ENCODE measurements at regions not wholly inside any gene's neighbourhood (a gene's known extent, or its start where the extent isn't known, plus 50 kb on each side); places are given as distances from the start of the nearest gene placed in this dataset.
"Not testable (repeated sequence)": the region's sequence is repeated elsewhere in the genome, so short reads cannot be mapped to it uniquely, and the experiment has no call there.

DNA sequence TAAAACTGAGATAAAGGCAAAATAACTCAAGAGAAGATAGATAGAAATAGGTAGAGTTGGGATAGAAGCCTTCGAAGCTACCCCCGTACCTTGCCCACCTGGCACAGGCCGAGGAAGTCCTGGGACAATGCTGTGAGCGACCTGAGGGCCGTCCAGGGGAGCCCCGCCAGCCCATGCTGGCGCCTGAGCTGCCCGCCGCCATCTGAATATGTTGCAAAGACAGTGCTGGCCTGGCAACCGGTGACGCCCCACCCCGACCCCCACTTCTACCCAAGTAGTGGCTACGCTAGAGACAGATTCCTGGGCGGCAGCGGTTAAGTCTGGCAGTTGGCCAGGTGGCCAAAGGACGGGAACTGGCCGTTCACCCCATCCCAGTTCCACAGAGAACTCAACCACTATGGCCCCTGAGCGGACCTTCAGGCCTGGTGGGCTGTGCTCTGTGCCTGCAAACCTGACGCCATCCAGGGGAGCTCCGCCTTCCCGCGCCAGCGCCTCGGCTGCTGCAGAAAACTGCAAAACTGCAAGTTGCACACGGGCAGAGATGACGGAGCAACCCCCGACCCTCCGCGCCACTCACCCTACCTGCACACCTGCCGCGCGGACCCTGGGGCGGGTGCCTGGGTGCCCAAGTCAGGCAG, 866.2 kb downstream of the SPATA31A1 start:
- H4K12ac ChIP-seq (ENCODE audit: low read depth, low read length); H3K36me3 ChIP-seq (ENCODE audit: control insufficient read depth in 1 of 2, insufficient read depth in 2 of 2, low read length in 2 of 2); H3K9me3 ChIP-seq (ENCODE audit: insufficient read depth, low read depth, low read length); H4K91ac ChIP-seq (ENCODE audit: low read depth, low read length); H3K4ac ChIP-seq (ENCODE audit: low read depth, low read length); H3K79me1 ChIP-seq (ENCODE audit: low read length); H3K79me2 ChIP-seq (ENCODE audit: control insufficient read depth, insufficient read depth, low read length, poor library complexity); H2BK12ac ChIP-seq (ENCODE audit: low read length); H3K27ac ChIP-seq (ENCODE audit: low read depth, low read length); H2AK5ac ChIP-seq (ENCODE audit: low read length); H3K27me3 ChIP-seq (ENCODE audit: insufficient read depth, low read length); H2BK5ac ChIP-seq (ENCODE audit: low read depth, low read length, poor library complexity); H2AFZ ChIP-seq (ENCODE audit: insufficient read depth, low read length, poor library complexity); H3K4me2 ChIP-seq (ENCODE audit: low read length); DNase-seq; H3K9ac ChIP-seq (ENCODE audit: low read length); H3K23ac ChIP-seq (ENCODE audit: low read length); H3K4me1 ChIP-seq (ENCODE audit: control insufficient read depth in 1 of 2, insufficient read depth in 2 of 2, low read length in 2 of 2); H4K8ac ChIP-seq (ENCODE audit: low read depth, low read length); H3K14ac ChIP-seq (ENCODE audit: low read length); H2BK120ac ChIP-seq (ENCODE audit: insufficient read depth, low read length, poor library complexity); H3K4me3 ChIP-seq (ENCODE audit: low read depth, low read length); H3K18ac ChIP-seq (ENCODE audit: low read length): not testable (repeated sequence)
- WGBS (ENCODE audit: extremely low coverage, insufficient coverage, insufficient read length): no CpG with 5 or more reads among the region's 33 CpGs

DNA sequence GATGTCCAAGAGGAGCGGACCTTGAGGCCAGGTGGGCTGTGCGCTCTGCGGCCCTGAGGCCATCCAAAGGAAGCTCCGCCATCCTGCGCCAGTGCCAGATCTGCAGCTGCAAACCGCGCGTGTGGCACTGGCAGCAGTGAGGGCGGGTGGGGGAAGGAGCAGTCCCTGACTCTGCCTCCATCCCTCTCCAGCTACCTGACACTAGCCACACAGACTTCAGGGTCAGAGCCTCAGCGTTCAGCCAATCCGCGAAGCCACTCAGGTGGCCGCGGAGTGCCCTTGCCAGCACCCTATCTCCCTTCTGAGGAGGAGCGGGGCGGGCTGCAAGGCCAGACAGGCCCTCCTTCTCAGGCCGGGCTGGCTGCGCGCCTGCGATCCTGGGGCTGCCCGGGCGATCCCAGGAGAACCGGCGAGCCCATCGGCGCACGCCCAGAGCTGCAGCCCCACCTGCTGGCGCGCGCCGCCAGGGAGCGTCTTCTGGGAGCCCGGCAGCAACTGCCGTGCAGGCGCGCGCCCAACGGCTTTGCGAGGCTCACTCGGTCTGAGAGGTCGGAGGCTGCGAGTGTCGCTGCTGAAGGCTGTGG, 867.2 kb downstream of the SPATA31A1 start:
- H4K12ac ChIP-seq (ENCODE audit: low read depth, low read length); H3K9me3 ChIP-seq (ENCODE audit: insufficient read depth, low read depth, low read length); H3K79me2 ChIP-seq (ENCODE audit: control insufficient read depth, insufficient read depth, low read length, poor library complexity); H2AFZ ChIP-seq (ENCODE audit: insufficient read depth, low read length, poor library complexity); H4K8ac ChIP-seq (ENCODE audit: low read depth, low read length); H3K27me3 ChIP-seq (ENCODE audit: insufficient read depth, low read length); H2BK5ac ChIP-seq (ENCODE audit: low read depth, low read length, poor library complexity); H3K4me3 ChIP-seq (ENCODE audit: low read depth, low read length); H3K36me3 ChIP-seq (ENCODE audit: control insufficient read depth in 1 of 2, insufficient read depth in 2 of 2, low read length in 2 of 2); H2BK120ac ChIP-seq (ENCODE audit: insufficient read depth, low read length, poor library complexity); H3K14ac ChIP-seq (ENCODE audit: low read length); H3K79me1 ChIP-seq (ENCODE audit: low read length); H3K9ac ChIP-seq (ENCODE audit: low read length); H3K4me2 ChIP-seq (ENCODE audit: low read length); H3K4ac ChIP-seq (ENCODE audit: low read depth, low read length); H4K91ac ChIP-seq (ENCODE audit: low read depth, low read length); H3K4me1 ChIP-seq (ENCODE audit: control insufficient read depth in 1 of 2, insufficient read depth in 2 of 2, low read length in 2 of 2); H3K27ac ChIP-seq (ENCODE audit: low read depth, low read length); H3K23ac ChIP-seq (ENCODE audit: low read length); H2AK5ac ChIP-seq (ENCODE audit: low read length); H2BK12ac ChIP-seq (ENCODE audit: low read length); H3K18ac ChIP-seq (ENCODE audit: low read length): not testable (repeated sequence)
- WGBS (ENCODE audit: extremely low coverage, insufficient coverage, insufficient read length): no CpG with 5 or more reads among the region's 43 CpGs
- DNase-seq: peak in 1 of 2 donors; percentile 0

DNA sequence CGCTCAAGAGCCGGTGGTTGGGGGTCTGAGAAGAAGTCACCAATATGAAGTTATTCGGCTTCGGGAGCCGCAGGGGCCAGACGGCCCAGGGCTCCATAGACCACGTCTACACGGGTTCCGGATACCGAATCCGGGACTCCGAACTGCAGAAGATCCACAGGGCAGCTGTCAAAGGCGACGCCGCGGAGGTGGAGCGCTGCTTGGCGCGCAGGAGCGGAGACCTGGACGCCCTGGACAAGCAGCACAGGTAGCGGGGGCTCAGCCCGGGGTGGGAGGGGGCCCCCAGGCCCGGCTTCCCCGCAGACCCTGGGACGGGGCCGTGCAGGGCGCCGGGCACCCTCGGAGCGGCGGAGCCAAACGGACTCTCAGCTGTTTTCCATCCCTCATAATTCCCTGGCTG, 867.9 kb downstream of the SPATA31A1 start:
- H3K18ac ChIP-seq (ENCODE audit: low read length); H3K4me2 ChIP-seq (ENCODE audit: low read length); H2BK5ac ChIP-seq (ENCODE audit: low read depth, low read length, poor library complexity); H3K79me2 ChIP-seq (ENCODE audit: control insufficient read depth, insufficient read depth, low read length, poor library complexity); H3K9me3 ChIP-seq (ENCODE audit: insufficient read depth, low read depth, low read length); H4K8ac ChIP-seq (ENCODE audit: low read depth, low read length); H2AFZ ChIP-seq (ENCODE audit: insufficient read depth, low read length, poor library complexity); H3K4me1 ChIP-seq (ENCODE audit: control insufficient read depth in 1 of 2, insufficient read depth in 2 of 2, low read length in 2 of 2); H3K79me1 ChIP-seq (ENCODE audit: low read length); H3K23ac ChIP-seq (ENCODE audit: low read length); H3K9ac ChIP-seq (ENCODE audit: low read length); H2BK120ac ChIP-seq (ENCODE audit: insufficient read depth, low read length, poor library complexity); H3K4ac ChIP-seq (ENCODE audit: low read depth, low read length); H3K27ac ChIP-seq (ENCODE audit: low read depth, low read length); H3K14ac ChIP-seq (ENCODE audit: low read length); DNase-seq; H4K12ac ChIP-seq (ENCODE audit: low read depth, low read length); H3K4me3 ChIP-seq (ENCODE audit: low read depth, low read length); H4K91ac ChIP-seq (ENCODE audit: low read depth, low read length); H2AK5ac ChIP-seq (ENCODE audit: low read length); H3K36me3 ChIP-seq (ENCODE audit: control insufficient read depth in 1 of 2, insufficient read depth in 2 of 2, low read length in 2 of 2); H2BK12ac ChIP-seq (ENCODE audit: low read length); H3K27me3 ChIP-seq (ENCODE audit: insufficient read depth, low read length): not testable (repeated sequence)
- WGBS (ENCODE audit: extremely low coverage, insufficient coverage, insufficient read length): no CpG with 5 or more reads among the region's 33 CpGs

Measured in trophoblast cell (in vitro differentiated cells and primary cell).